MM.1S (cell line): ENCODE measurements at regions not wholly inside any gene's neighbourhood (a gene's known extent, or its start where the extent isn't known, plus 50 kb on each side); places are given as distances from the start of the nearest gene placed in this dataset.

Experiments used
- DNase-seq: peaks from one replicate; pipeline ENCODE4 v3.0.0-alpha.2; 2015
- H2AFZ ChIP-seq: fragments of 300-600 bp; sonication (generic); 2 replicates; pipeline ENCODE4 v1.6.0; 2016; ENCODE audit warnings: antibody characterized with exemption, low read length
- H3F3A ChIP-seq: fragments of 300-600 bp; sonication (generic); 2 replicates; pipeline ENCODE4 v1.6.1; 2016; ENCODE audit warnings: mild to moderate bottlenecking, antibody characterized with exemption, low read length, moderate library complexity, mixed read lengths; ENCODE audit not compliant: insufficient read depth
- H3K27ac ChIP-seq: fragments of 300-600 bp; sonication (generic); 2 replicates; pipeline ENCODE4 v1.5.1; 2016; ENCODE audit warnings: mild to moderate bottlenecking, low read length
- H3K27me3 ChIP-seq: fragments of 300-600 bp; sonication (generic); replicated peaks from 2 replicates; pipeline ENCODE4 v1.6.0; 2016; ENCODE audit warnings: low read length; ENCODE audit not compliant: insufficient read depth
- H3K36me3 ChIP-seq: fragments of 300-600 bp; sonication (generic); replicated peaks from 2 replicates; pipeline ENCODE4 v1.6.1; 2016; ENCODE audit warnings: mild to moderate bottlenecking, low read length, mixed read lengths; ENCODE audit not compliant: insufficient read depth
- H3K4me1 ChIP-seq: fragments of 300-600 bp; sonication (generic); 2 replicates; pipeline ENCODE4 v1.6.1; 2016; ENCODE audit warnings: low read length, mixed read lengths
- H3K4me2 ChIP-seq: fragments of 300-600 bp; sonication (generic); 2 replicates; pipeline ENCODE4 v1.6.0; 2016; ENCODE audit warnings: low read depth, low read length
- H3K4me3 ChIP-seq: fragments of 300-600 bp; sonication (generic); 2 replicates; pipeline ENCODE4 v1.5.1; 2016; ENCODE audit warnings: low read length, mixed read lengths
- H3K79me2 ChIP-seq: fragments of 300-600 bp; sonication (generic); 2 replicates; pipeline ENCODE4 v1.6.1; 2016; ENCODE audit warnings: mixed run types, low read length, mixed read lengths
- H3K9ac ChIP-seq: fragments of 300-600 bp; sonication (generic); 2 replicates; pipeline ENCODE4 v1.6.1; 2016; ENCODE audit warnings: low read length, mixed read lengths
- H3K9me2 ChIP-seq: fragments of 300-600 bp; sonication (generic); replicated peaks from 2 replicates; pipeline ENCODE4 v1.6.1; 2016; ENCODE audit warnings: mild to moderate bottlenecking, low read length, mixed read lengths; ENCODE audit not compliant: insufficient read depth
- H3K9me3 ChIP-seq: fragments of 300-600 bp; sonication (generic); replicated peaks from 2 replicates; pipeline ENCODE4 v1.6.1; 2016; ENCODE audit warnings: mild to moderate bottlenecking, low read length, mixed read lengths; ENCODE audit not compliant: insufficient read depth
- H4K20me1 ChIP-seq: fragments of 300-600 bp; sonication (generic); 2 replicates; pipeline ENCODE4 v1.6.1; 2016; ENCODE audit warnings: mild to moderate bottlenecking, low read length, moderate library complexity, mixed read lengths; ENCODE audit not compliant: insufficient read depth
- CTCF ChIP-seq: fragments of 300-600 bp; sonication (generic); IDR thresholded peaks from 2 replicates; pipeline ENCODE4 v1.5.1; 2016; ENCODE audit warnings: antibody characterized with exemption, low read length, mixed read lengths
- EZH2 ChIP-seq: fragments of 300-600 bp; sonication (generic); optimal IDR thresholded peaks from 2 replicates; pipeline ENCODE3; 2017; ENCODE audit warnings: low read depth, mild to moderate bottlenecking, antibody characterized with exemption, low read length, mixed read lengths
- EZH2phosphoT487 ChIP-seq: fragments of 300-600 bp; sonication (generic); IDR thresholded peaks from 2 replicates; pipeline ENCODE4 v1.6.1; 2018; ENCODE audit warnings: antibody characterized with exemption, low read length

- no peak overlapping the region for H3K9ac ChIP-seq
- peaks cover 14% of the 10 kb centered on the region for H3F3A ChIP-seq
- peaks cover 12% of the 10 kb centered on the region for H3K4me1 ChIP-seq
- H3K4me2 ChIP-seq: no peak overlapping the region
- no peak overlapping the region for H3K4me3 ChIP-seq
- TF ChIP-seq EZH2phosphoT487 (no peak), CTCF (no peak), EZH2 (no peak)
- H3K9me3 ChIP-seq: no peaks in the 10 kb centered on the region
- peaks cover 5% of the 10 kb centered on the region; the same call in 1 of the 2 replicates for H3K27me3 ChIP-seq
- no peaks in the 10 kb centered on the region for H4K20me1 ChIP-seq
- no peaks in the 10 kb centered on the region for H3K36me3 ChIP-seq
- no peaks in the 10 kb centered on the region for H3K9me2 ChIP-seq
- DNase-seq: no peak
- H2AFZ ChIP-seq: no peak overlapping the region
- no peak overlapping the region for H3K27ac ChIP-seq
- H3K79me2 ChIP-seq: no peaks in the 10 kb centered on the region
Measured at GRCh38 chr6:21442874-21443273, 150.7 kb upstream of the SOX4 start.

GRCh38 chr6:21444711-21445260 lies 148.8 kb upstream of the SOX4 start:
- H3K27me3 ChIP-seq: peaks cover 1% of the 10 kb centered on the region; the same call in 1 of the 2 replicates
- no peak overlapping the region for H3K27ac ChIP-seq
- H3K79me2 ChIP-seq: no peaks in the 10 kb centered on the region
- no peaks in the 10 kb centered on the region for H3F3A ChIP-seq
- DNase-seq: no peak
- no peak overlapping the region for H3K4me3 ChIP-seq
- no peaks in the 10 kb centered on the region for H3K9me3 ChIP-seq
- no peak overlapping the region for H2AFZ ChIP-seq
- H3K4me1 ChIP-seq: no peaks in the 10 kb centered on the region; the same call in 1 of the 2 replicates
- no peak overlapping the region for H3K9ac ChIP-seq
- no peak overlapping the region for H3K4me2 ChIP-seq
- H3K36me3 ChIP-seq: no peaks in the 10 kb centered on the region
- TF ChIP-seq CTCF: no peak
- TF ChIP-seq EZH2: no peak
- no peak for TF ChIP-seq EZH2phosphoT487
- H4K20me1 ChIP-seq: no peaks in the 10 kb centered on the region
- no peaks in the 10 kb centered on the region for H3K9me2 ChIP-seq

- Histone ChIP-seq H3K9me2 (no peaks in the 10 kb centered on the region), H3K4me1 (no peaks in the 10 kb centered on the region), H3K27ac (no peak overlapping the region), H3K9ac (no peak overlapping the region), H3K4me2 (no peak overlapping the region), H4K20me1 (no peaks in the 10 kb centered on the region), H3F3A (no peaks in the 10 kb centered on the region), H3K36me3 (no peaks in the 10 kb centered on the region), H3K27me3 (no peaks in the 10 kb centered on the region), H2AFZ (no peak overlapping the region), H3K79me2 (no peaks in the 10 kb centered on the region), H3K4me3 (no peak overlapping the region), H3K9me3 (no peaks in the 10 kb centered on the region)
- DNase-seq: no peak
- TF ChIP-seq EZH2 (no peak), CTCF (no peak), EZH2phosphoT487 (no peak)
Measured at GRCh38 chr6:21447987-21448386, 145.6 kb upstream of the SOX4 start.
